ACHN (cell line): ENCODE measurements at regions not wholly inside any gene's neighbourhood (a gene's known extent, or its start where the extent isn't known, plus 50 kb on each side); places are given as distances from the start of the nearest gene placed in this dataset.

Source experiments
- DNase-seq: peaks from one replicate; pipeline ENCODE4 v3.0.0-alpha.2; 2015
- in situ Hi-C: cut with HindIII; loops from 2 replicates; pipeline ENCODE4 v1.10.0; 2017; ENCODE audit warnings: low sequenced_read_pairs, low pct_ligation_motif_present, low pct_unique_long_range_greater_than_20kb

DNA sequence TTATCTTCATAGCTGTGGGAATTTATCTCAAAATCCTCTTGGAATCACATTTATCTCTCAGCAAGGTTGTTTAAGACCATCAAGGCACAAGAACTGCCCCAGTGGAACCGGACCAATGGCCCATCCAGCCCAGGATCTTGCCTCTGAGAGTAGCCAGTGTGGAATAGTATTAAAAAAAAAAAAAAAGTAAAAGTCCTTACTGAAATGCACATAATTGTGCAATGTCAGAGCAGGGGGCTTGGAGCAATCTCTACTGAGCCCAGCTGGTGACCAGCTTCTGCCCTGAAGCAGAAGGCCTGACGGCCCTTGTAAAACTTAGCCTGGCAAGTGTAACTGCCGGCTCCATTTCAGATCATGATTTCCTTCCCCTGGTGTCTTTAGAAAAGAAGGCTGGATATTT lies 355.6 kb upstream of the PIK3C3 start:
- in situ Hi-C loops = no loop called here
- DNase-seq = no peak

DNA sequence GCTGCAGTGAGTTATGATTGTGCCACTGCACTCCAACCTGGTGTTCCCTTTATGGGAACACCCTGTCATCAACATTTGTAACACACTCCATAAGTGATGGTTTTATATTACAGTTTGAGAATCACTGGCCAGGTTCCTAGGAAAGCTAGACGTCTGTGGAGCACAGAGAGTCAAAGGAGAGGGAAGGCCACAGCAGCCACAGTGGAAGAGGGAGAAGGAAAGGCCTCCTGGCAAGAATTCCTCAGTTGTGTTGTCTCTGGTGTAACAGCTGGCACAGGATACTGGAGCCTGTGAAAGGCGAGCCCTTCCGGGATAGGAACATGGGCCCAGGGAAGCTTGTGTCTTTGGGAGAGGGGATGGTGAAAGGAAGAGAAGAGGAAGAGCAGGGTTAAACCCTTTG lies 360.5 kb upstream of the PIK3C3 start:
- in situ Hi-C loops = no loop called here
- DNase-seq = no peak

DNA sequence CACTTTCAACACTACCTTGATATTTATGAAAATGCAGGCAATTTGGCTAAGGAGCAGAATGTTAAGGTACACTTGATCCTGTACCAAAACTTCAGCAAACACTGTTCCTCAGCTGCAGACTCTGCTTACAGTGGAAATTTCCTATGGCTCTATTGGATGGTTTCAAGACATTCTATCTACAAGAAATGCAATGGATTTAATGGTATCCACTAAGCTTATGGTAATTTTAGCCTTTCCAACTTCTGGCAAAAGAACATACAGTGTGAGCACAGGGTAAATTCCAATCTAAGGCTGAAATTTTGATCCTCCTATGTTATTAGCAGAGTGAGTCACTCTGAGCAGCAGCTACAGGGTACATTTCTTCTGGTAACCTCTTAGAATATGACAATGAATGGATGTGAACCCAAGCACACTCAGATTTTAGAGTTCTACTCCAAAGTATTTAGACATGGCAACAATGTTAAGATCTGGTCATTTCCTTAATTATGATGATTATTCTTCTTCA lies 361.8 kb upstream of the PIK3C3 start:
- no peak for DNase-seq
- in situ Hi-C loops = no loop called here

DNA sequence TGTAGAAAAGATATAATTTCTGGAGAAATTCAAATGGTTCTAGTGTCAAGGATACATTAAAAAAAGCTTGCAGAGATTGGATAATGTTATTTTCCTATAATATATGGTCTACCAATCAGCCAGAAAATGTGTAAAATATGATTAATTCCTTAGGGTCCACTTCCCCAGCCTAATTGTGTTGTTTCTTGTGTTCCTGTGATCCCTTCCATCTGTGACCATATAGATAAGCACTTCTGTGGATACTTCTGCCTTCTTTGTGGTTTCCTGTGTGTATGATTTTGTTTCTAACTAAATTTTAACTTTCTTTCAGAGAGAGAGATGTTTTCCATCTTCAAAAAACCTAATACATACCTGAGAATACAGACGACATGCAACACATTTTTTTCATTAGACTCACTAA lies 367.1 kb upstream of the PIK3C3 start:
- DNase-seq = no peak

DNA sequence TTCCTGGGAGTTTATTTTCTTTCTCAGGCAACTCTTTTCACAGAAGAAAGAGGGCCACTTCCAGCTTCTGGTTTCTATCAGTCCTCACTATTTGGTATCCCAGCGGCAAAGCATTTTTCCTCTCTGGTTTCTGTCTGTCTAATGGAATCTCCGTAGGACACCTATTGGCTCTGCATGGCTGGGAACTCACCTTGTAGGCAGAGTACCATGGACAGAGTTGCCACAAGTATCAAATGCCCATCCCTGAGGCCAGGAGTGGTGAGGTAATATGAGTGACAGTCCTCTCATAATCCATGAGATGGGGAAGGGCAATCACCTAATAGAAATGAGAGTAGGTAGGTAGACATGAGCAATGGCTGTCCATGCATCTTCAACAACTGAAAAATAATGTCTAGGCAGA lies 369.5 kb upstream of the PIK3C3 start:
- in situ Hi-C loops = no loop called here
- DNase-seq = no peak

More for the DNA sequence above, 367.1 kb upstream of the PIK3C3 start:
- in situ Hi-C loops = no loop called here

DNA sequence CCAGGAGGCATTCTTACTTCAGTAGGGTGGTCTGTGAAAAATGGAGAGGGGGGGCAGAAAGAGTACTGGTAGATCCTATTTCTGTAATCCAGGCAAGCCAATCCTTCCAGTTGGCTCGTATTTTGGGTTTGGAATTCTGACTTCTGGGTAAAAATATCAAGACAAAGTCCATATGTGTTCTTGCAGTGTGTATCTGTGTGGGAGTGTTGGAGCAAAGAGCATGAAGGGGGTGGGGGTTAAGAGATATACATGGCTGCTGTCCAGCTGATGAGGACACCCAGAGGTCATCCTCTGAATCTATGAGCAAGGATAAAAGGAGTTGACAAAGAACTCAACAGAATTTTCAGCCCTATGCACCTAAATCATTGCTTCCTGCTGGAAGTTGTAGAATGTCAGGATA lies 375.8 kb upstream of the PIK3C3 start:
- in situ Hi-C loops = no loop called here
- no peak for DNase-seq

DNA sequence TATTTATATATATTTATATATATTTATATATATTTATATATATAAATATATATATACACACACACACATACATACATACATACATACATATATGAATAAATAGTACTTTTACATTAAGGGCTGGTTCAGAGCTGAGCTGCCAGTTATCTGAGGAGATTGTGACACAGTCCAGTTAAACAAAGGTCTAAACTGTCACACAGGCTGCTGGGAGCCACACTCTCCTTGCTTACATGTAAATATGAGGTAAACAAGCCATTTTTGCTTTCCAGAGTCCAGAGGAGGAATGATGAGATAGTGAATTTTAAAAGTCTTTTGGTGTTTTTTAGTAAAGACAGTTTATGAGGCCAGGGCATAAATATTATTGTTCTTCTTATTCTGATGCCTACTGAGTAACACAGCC lies 377.5 kb upstream of the PIK3C3 start:
- in situ Hi-C loops = no loop called here
- no peak for DNase-seq

DNA sequence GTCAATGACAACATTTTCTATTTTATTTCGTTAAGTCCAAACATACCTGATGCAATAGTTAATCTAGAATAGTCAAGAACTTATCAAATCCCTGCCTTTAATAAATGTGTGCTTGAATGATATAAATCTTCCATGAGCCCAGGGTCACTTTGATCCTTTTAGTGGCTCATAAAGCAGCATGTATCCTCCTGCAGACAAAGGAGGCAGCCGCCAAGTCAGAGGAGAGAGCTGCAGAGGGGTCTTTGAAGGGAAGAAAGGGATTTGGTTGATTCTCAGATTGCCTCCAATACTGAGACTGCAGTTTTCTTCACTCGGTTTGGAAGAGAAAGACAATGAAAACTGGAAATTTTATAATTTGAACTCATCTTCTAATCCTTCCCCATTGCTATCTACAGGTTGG lies 378.4 kb upstream of the PIK3C3 start:
- in situ Hi-C loops = no loop called here
- no peak for DNase-seq

DNA sequence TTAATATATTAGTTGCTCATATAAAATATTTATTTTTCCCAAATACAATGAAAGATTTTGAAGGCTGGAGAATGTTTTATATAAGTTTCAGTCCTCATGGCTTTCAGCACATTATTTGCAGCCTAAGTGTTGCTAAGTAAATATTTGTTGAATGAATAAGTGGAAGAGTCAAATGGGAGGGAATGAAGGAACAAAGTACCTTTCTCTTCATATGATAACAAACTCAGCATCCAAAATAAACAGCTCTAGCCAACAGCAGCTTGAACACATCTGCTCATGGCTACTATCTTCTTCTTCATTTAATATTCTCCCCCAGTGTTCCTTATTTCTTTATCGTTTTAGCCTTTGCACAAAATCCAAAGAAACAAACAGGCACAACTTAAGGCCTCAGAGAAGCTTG lies 385.2 kb upstream of the PIK3C3 start:
- no peak for DNase-seq

DNA sequence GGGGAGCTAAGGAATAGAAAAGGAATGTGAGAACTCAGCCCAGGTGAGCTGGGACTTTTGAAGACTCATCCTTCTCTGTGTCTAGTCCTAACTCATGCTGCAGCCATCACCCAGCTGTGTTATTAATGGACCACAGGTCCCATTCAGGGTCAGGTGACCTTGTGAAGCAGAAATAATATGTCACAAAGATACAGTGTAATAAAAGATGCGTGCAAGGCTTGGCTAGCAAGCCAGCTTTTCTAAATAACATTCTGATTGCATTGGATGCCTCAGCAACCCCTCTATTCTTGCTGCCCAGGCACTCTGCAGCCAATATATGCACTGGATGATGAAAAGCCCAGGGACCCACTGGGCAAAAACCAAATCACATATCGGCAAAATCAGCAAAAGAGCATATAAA lies 393.1 kb upstream of the PIK3C3 start:
- DNase-seq = no peak
- in situ Hi-C loops = no loop called here

More for the DNA sequence above, 385.2 kb upstream of the PIK3C3 start:
- in situ Hi-C loops = no loop called here

DNA sequence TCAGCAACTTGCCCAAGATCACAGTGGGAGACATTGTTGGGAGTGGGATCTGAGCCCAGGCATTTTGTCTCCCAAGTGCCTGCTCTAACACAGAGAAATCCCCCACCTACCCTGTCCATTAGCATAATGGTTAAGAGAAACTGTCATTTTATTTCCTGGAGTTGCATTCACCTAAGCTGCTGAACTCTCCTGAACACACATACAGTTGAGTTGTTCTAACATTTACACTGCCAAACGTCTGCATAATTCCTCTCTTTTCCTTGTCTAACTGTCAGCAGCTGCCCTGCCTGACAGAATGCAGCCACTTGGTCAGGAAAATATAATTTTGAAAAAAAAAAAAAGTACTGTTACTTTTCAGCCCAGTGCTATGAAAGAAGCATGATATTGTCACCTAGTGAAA lies 396.3 kb upstream of the PIK3C3 start:
- no peak for DNase-seq
- in situ Hi-C loops = no loop called here

DNA sequence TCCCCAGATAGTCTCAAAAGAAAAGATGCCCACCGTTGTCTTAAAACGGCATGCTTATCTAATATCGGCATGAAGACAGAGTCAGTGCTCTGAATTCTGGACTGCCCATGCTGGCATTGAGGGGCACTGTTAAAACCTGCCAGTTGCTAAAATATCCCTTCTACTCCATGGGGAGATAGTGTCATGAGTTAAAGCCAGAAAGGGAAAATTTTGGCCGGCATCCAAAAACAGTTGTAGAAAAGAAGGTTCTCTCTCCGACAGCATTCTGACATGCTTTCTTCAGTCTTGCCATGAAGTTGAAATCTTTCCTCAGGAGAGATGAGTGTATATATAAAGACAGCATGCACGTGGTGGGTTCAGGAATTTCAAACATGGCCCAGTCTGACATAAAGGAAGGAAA lies 401.3 kb upstream of the PIK3C3 start:
- DNase-seq = no peak
- in situ Hi-C loops = no loop called here

DNA sequence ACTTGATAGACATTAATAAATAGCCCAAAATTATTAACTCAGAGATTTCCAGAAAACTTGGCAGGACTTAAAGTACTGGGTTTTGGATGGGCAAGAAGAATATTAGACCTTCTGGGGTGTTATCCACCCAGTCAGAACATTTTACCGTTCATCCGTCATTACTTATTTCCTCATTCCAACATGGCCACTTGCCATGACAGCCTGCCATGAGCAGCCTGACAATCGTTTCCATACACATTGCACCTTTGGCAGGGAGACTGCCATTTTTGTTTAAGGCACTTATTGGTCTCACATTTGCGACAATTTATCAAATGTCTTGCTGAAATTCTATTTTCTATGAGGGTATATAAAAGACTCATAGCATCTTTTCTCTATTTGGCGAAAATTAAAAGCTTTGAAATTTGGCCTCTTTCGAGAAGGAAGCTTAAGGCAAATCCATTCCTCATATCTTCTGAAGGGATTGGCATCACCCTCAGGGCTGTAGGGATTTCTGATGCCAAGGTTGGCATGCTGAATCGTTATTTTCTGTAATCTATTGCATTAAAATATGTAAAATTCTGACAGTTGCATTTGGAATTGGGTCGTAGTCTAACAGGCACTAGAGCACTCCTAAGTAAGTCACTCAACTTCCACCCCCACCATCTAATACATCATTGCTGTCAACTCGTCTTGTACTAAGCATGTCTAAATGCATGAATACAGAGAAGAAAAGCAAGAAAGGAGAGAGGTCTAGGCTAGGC lies 406.3 kb upstream of the PIK3C3 start:
- in situ Hi-C loops = no loop called here

DNA sequence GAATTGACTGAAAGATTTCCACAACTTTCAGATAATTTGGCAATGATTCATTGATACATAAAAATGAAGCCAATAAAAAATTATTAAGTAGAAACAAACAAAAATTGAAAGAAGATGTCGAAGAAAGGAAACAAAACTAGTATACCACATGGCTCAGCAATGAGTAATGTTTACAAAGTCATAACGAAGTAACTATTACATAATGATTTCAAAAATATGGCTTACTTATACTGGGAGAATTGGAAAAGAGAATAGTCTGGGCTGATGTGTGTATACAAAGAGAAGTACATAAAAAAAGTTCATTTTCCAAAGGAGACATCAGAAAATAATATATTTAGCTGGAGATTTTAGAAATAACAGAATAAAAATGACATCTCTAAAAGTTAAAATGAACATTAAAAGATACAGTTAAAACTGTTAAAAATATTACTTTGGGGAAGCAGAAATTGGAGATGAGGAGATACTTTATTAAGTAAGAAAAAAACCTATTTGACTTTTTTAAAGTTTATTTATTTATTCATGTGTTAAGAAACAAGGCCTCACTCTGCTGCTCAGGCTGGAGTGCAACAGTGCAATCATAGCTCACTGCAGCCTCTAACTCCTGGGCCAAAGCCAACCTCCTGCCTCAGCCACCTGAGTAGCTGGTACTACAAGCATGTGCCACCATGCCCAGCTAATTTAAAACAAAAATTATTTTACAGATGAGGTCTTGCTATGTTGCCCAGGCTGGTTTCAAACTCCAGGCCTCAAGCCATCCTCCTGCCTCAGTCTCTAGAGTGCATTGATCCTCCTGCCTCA lies 409.7 kb upstream of the PIK3C3 start:
- in situ Hi-C loops = no loop called here
- no peak for DNase-seq

More for the DNA sequence above, 406.3 kb upstream of the PIK3C3 start:
- DNase-seq = no peak

DNA sequence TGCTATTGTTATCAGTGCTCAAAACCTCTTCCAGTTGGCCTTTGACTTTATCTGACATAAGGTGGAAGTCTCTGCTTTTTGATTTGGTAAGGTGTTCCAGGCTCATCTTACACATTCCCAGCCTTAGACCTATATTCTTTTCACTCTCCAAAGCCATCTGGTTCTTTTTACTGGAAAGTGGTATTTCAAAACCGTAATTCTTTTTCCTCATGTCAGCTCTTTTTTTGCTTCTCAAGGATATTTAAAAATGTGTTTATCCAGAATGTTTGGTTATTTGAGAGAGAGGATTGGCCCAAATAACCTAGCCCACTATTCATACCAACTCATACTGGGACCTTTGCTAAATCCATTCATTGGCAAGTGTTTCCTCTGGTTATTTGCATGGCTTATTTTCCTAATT lies 411.2 kb upstream of the PIK3C3 start:
- in situ Hi-C loops = no loop called here

DNA sequence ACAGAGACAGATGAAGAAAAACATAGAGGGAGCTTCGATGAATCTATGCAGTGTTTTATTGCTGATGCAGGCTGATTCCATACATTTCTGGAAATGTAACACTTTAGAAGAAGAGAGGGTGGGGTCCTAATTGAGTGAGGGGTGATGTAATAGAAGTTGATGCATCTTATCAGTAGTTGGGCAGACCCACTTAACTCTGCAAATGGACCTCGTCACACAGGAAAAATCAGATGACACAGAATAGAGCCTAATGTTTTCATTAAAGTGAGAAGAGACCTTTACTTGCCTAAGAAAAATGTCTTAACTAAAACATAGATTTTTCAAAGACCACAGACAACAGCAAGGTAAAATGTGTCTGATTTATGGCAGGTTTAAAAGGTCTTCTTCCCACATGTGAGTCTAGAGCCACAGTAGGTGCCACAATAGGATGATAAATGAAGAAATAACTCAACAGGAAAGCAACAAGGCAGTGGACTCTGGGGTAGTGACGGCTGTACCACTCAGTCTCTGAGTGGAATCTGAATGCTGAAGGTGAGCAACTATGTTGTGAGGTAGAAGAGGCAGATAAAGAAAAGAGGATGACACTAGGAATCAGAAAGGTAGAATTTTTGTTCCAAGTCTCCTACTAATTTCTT lies 414.7 kb upstream of the PIK3C3 start:
- in situ Hi-C loops = no loop called here
- no peak for DNase-seq

More for the DNA sequence above, 411.2 kb upstream of the PIK3C3 start:
- no peak for DNase-seq

DNA sequence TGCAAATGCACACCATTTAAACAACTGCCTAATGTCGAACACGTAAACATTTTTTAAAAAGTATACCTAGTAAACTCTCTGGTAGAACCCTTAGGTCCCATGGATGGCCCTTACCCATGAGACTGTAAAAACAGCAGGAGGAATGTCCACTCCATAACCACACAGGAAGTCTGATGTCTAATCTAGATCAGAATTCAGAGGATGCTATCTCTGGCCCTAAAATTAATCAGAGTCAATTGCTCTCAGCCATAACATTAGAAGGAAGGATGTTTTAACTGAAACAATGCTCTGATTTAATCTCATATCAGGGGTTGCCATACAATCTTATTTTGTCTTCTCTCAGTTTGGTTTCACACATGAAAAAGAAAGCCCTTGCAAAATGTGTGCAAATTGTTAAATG lies 416.3 kb upstream of the PIK3C3 start:
- in situ Hi-C loops = no loop called here
- DNase-seq = no peak

DNA sequence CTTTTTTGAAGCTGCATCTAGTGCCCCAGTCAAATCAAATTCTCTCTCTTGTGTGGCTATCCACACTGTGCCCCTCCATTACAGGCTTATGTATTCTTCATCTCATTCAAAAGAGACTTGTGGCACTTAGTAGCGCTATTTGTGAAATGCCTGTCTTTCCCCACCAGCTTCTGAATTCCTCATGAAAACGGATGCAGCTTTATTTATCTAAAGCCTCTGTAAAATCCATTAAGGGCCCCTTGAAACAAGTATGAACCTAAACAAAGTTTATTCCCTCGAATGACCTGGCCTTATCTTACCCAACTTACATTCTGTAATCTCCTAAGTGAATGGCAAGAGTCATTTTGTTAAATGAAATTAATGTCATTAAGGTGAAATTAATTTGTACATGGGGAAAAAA lies 417.4 kb upstream of the PIK3C3 start:
- DNase-seq = no peak
- in situ Hi-C loops = no loop called here

DNA sequence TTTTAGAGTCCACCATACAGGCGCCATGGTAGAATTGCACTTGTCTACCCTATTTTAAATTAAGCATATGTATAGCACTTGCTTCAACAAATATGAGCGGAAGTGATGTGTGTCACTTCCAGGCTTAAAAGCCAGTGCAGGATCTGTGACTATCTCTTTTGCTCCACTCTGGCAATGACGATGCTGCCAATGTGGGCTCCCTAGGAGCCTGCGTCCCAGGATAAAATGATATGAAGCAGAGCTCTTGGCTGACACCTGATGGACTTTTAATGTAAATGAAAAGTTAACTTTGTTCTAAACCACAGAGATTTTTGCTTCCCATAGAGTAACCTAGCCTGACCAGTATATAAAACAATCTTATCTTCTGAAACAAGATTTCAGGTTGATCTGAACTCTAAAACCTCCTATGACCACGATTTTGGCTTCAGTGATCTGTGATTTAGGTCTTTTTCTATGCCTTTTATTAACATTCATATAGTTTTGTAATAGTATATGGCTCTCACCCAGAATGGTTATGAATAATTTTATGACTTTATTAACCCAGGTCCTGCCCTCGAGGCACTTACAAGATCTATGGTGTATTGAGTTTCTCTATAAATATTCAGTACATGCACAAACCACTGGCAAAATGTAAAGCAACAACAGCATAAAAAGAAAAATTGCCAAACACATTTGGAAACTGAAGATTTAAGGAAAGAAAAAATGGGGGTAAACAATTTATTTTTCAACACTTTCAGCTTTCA lies 422.5 kb upstream of the PIK3C3 start:
- in situ Hi-C loops = no loop called here

More for the DNA sequence above, 422.5 kb upstream of the PIK3C3 start:
- DNase-seq = peak; percentile 2
